OCI-LY7 (cell line): ENCODE measurements at regions not wholly inside any gene's neighbourhood (a gene's known extent, or its start where the extent isn't known, plus 50 kb on each side); places are given as distances from the start of the nearest gene placed in this dataset.

Experiments
- BruUV-seq: library from RNA; stranded (reverse); fragments of 400-500 nt; replicated peaks from 2 replicates; lab custom pipeline; 2021; lab: Mats Ljungman, UMichigan
- CTCF ChIA-PET: fragments of 300-600 bp; sonication (Branson Sonifier 250); formaldehyde crosslinking; loops from one replicate; lab custom pipeline; 2022; ENCODE audit warnings: antibody characterized with exemption; ENCODE audit not compliant: unreplicated experiment; lab: Charles Lee
- POLR2A ChIA-PET: fragments of 300-600 bp; sonication (Branson Sonifier 250); formaldehyde crosslinking; loops from one replicate; lab custom pipeline; 2022; ENCODE audit warnings: antibody characterized with exemption; lab: Charles Lee
- DNase-seq: peaks from one replicate; pipeline ENCODE4 v3.0.0-alpha.2; 2015; ENCODE audit warnings: low spot score
- H2AFZ ChIP-seq: fragments of 200-600 bp; sonication (generic), shearing (Covaris generic); 2 replicates; pipeline ENCODE4 v1.6.1; 2014; ENCODE audit warnings: mild to moderate bottlenecking, antibody characterized with exemption, low read length, moderate library complexity
- H3K27ac ChIP-seq: fragments of 200-600 bp; sonication (generic); 2 replicates; pipeline ENCODE4 v1.5.1; 2014; ENCODE audit warnings: mixed run types, low read depth, mild to moderate bottlenecking, moderate library complexity, low read length, inconsistent platforms; ENCODE audit not compliant: poor library complexity, severe bottlenecking
- H3K36me3 ChIP-seq: fragments of 200-600 bp; sonication (generic); 2 replicates; pipeline ENCODE4 v1.6.1; 2014; ENCODE audit warnings: mild to moderate bottlenecking, antibody characterized with exemption, low read length, moderate library complexity, mixed read lengths; ENCODE audit not compliant: insufficient read depth
- H3K4me1 ChIP-seq: fragments of 200-600 bp; sonication (generic); 2 replicates; pipeline ENCODE4 v1.5.1; 2014; ENCODE audit warnings: mild to moderate bottlenecking, low read length; ENCODE audit not compliant: insufficient read depth, poor library complexity, severe bottlenecking
- H3K4me2 ChIP-seq: fragments of 200-600 bp; sonication (generic); 2 replicates; pipeline ENCODE4 v1.6.1; 2014; ENCODE audit warnings: mild to moderate bottlenecking, low read length
- H3K4me3 ChIP-seq: fragments of 200-600 bp; sonication (generic); 2 replicates; pipeline ENCODE4 v1.5.1; 2014; ENCODE audit warnings: mild to moderate bottlenecking, low read depth, low read length; ENCODE audit not compliant: poor library complexity, severe bottlenecking
- H3K79me2 ChIP-seq: fragments of 200-600 bp; sonication (generic); 2 replicates; pipeline ENCODE4 v1.6.1; 2016; ENCODE audit warnings: low read depth, mild to moderate bottlenecking, low read length, moderate library complexity, mixed read lengths; ENCODE audit not compliant: insufficient read depth
- H3K9me2 ChIP-seq: fragments of 200-600 bp; sonication (generic); 2 replicates; pipeline ENCODE4 v1.6.1; 2016; ENCODE audit warnings: mild to moderate bottlenecking, low read length, mixed read lengths; ENCODE audit not compliant: insufficient read depth
- H3K9me3 ChIP-seq: fragments of 200-600 bp; sonication (generic); 2 replicates; pipeline ENCODE4 v1.6.1; 2014; ENCODE audit warnings: mild to moderate bottlenecking, mixed run types, low read length, mixed read lengths
- H4K20me1 ChIP-seq: fragments of 200-600 bp; sonication (generic); 2 replicates; pipeline ENCODE4 v1.6.1; 2014; ENCODE audit warnings: mild to moderate bottlenecking, antibody characterized with exemption, low read length, moderate library complexity, mixed read lengths; ENCODE audit not compliant: insufficient read depth
- EZH2phosphoT487 ChIP-seq: fragments of 200-600 bp; sonication (generic); IDR thresholded peaks from 2 replicates; pipeline ENCODE4 v1.6.1; 2018; ENCODE audit warnings: low read depth, borderline replicate concordance, mild to moderate bottlenecking, mixed run types, antibody characterized with exemption, low read length, moderate library complexity, mixed read lengths
- intact Hi-C: fragments of 100-400 bp; cut with micrococcal nuclease; formaldehyde crosslinking; loops from one replicate; pipeline ENCODE4 v1.10.0; 2022; ENCODE audit not compliant: unreplicated experiment
- TF ChIP-seq, protein P1 (sequence below): fragments of 200-600 bp; sonication (generic); conservative IDR thresholded peaks from 2 replicates; pipeline ENCODE4 v1.5.1; 2014; ENCODE audit warnings: mild to moderate bottlenecking, antibody characterized with exemption, low read length, moderate library complexity, mixed read lengths

DNA sequence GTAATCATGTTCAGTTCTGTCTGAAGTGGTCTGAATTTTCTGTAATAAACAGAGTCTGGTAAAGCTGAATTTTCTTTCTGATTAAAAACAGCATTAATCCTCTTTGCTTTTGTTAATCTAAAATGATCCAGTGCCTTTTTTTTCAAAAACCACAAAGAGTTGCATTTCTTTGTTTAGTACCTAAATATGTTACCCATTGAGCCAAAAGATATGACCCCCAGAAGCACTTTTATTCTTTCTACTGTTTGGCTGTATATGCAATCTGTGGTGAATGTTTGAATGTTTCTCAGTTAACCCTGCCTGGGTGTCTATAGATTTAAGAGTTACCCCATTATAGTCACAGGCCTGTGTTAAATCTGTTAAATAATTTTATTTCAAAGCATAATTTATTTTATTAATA, 394.8 kb downstream of the PTPRC start:
- peak overlapping the region; percentile 23; the same call in 1 of the 2 replicates for H3K4me2 ChIP-seq
- no peaks in the 10 kb centered on the region for H3K79me2 ChIP-seq
- no peak overlapping the region for H3K4me3 ChIP-seq
- intact Hi-C loops: no loop called here
- ChIA-PET POLR2A (no interaction called here), CTCF (no interaction called here)
- no TSS peak for BruUV-seq
- no peaks in the 10 kb centered on the region for H3K9me2 ChIP-seq
- no peak overlapping the region for H3K27ac ChIP-seq
- no peaks in the 10 kb centered on the region for H3K9me3 ChIP-seq
- DNase-seq: no peak
- H4K20me1 ChIP-seq: no peaks in the 10 kb centered on the region
- peak overlapping the region; percentile 69; the same call in 1 of the 2 replicates for H2AFZ ChIP-seq
- TF ChIP-seq, protein P1, sequence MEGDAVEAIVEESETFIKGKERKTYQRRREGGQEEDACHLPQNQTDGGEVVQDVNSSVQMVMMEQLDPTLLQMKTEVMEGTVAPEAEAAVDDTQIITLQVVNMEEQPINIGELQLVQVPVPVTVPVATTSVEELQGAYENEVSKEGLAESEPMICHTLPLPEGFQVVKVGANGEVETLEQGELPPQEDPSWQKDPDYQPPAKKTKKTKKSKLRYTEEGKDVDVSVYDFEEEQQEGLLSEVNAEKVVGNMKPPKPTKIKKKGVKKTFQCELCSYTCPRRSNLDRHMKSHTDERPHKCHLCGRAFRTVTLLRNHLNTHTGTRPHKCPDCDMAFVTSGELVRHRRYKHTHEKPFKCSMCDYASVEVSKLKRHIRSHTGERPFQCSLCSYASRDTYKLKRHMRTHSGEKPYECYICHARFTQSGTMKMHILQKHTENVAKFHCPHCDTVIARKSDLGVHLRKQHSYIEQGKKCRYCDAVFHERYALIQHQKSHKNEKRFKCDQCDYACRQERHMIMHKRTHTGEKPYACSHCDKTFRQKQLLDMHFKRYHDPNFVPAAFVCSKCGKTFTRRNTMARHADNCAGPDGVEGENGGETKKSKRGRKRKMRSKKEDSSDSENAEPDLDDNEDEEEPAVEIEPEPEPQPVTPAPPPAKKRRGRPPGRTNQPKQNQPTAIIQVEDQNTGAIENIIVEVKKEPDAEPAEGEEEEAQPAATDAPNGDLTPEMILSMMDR: no peak
- TF ChIP-seq EZH2phosphoT487: no peak
- peaks cover 20% of the 10 kb centered on the region for H3K4me1 ChIP-seq
- H3K36me3 ChIP-seq: no peaks in the 10 kb centered on the region

DNA sequence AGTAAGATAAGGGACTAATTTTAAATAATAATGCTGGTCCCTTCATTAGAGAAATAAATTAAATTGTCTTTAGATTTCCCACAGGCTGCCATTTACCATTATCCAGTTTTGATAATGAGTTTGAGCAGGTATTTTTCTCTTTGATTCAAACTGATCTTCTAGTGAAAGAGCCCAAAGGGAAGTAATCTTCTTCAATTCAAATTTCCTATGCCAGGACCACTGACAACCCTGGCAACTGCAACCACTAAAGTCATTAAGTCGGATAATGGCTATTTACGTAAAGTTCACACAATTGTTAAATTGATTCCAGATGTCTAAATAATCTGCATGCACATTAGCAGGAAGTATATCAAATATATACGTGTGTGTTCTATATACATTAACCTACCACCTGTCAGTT, 399.3 kb downstream of the PTPRC start:
- peaks cover 19% of the 10 kb centered on the region; the same call in 1 of the 2 replicates for H3K36me3 ChIP-seq
- no peaks in the 10 kb centered on the region for H3K79me2 ChIP-seq
- H2AFZ ChIP-seq: no peak overlapping the region
- CTCF ChIA-PET: no interaction called here
- intact Hi-C loops: no loop called here
- no peak overlapping the region for H3K27ac ChIP-seq
- no peak for DNase-seq
- no peak overlapping the region for H3K4me3 ChIP-seq
- peaks cover 53% of the 10 kb centered on the region for H3K4me1 ChIP-seq
- no peak overlapping the region for H3K4me2 ChIP-seq
- no peak for TF ChIP-seq EZH2phosphoT487
- TF ChIP-seq, protein P1: no peak
- BruUV-seq: no TSS peak
- POLR2A ChIA-PET: interaction anchor here (0.6 to 1.5 kb wide), 5 partner anchors 13 to 1311 kb away, joined by 3 read pairs; no protein-coding TSS in a partner anchor
- H4K20me1 ChIP-seq: no peaks in the 10 kb centered on the region
- H3K9me2 ChIP-seq: no peaks in the 10 kb centered on the region
- H3K9me3 ChIP-seq: peaks cover 13% of the 10 kb centered on the region; the same call in 1 of the 2 replicates

DNA sequence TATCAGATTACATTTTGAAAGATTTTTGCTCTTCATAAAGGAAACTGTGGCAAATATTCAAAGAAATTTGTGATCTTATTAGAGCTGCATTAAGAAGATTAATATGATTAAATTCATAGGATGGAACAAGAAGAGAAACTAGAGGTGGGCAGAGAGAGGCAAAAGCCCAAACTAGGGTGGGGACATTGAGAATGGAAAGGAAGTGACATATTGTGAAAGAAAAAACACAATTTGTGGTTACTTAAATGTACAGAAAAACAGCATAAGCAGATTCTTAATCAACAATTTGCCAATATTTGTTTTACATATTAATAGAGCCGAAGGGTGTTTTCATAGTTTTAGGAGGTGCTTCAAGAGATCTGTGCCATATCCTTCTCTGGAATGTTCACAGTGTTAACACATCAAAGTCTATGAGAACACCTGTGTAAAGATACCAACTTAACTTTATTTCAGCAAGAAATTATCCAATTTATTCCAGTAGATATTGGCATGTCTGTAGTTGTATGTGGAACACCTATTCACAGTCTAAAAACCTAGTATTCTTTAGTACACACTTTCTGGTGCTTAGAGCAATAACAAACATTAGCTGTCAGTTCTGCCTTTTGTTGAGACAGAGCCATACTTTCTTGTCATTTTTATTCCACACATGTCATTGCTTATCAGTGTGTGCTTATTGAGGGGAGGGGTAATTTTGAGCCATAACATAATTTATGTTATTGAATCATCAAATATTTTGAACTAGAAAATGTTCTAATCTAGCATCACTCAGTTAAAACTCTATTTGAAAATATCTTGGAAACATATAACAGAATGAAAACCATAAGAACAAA, 401.5 kb downstream of the PTPRC start:
- no peaks in the 10 kb centered on the region for H3K79me2 ChIP-seq
- no peak overlapping the region for H3K4me3 ChIP-seq
- peaks cover 24% of the 10 kb centered on the region; the same call in 1 of the 2 replicates for H3K9me3 ChIP-seq
- CTCF ChIA-PET: no interaction called here
- DNase-seq: no peak
- peak overlapping the region; percentile 9 for H3K4me2 ChIP-seq
- H2AFZ ChIP-seq: peak overlapping the region; percentile 74; the same call in 1 of the 2 replicates
- H3K27ac ChIP-seq: peak overlapping the region; percentile 92
- no peak for TF ChIP-seq EZH2phosphoT487
- TF ChIP-seq, protein P1: no peak
- peaks cover 28% of the 10 kb centered on the region; the same call in 1 of the 2 replicates for H3K36me3 ChIP-seq
- intact Hi-C loops: loop anchor here (2.0 kb wide), 1 partner anchor 49 kb away; no protein-coding TSS in a partner anchor
- H4K20me1 ChIP-seq: no peaks in the 10 kb centered on the region
- no peaks in the 10 kb centered on the region for H3K9me2 ChIP-seq
- H3K4me1 ChIP-seq: peaks cover 47% of the 10 kb centered on the region
- POLR2A ChIA-PET: interaction anchor here (0.6 to 1.8 kb wide), 6 partner anchors 31 to 1106 kb away, joined by 3 to 7 read pairs (median 4); no protein-coding TSS in a partner anchor
- no TSS peak for BruUV-seq
